ENCODE measurements at regions not wholly inside any gene's neighbourhood (a gene's known extent, or its start where the extent isn't known, plus 50 kb on each side); places are given as distances from the start of the nearest gene placed in this dataset.
"Not testable (repeated sequence)": the region's sequence is repeated elsewhere in the genome, so short reads cannot be mapped to it uniquely, and the experiment has no call there.

DNA sequence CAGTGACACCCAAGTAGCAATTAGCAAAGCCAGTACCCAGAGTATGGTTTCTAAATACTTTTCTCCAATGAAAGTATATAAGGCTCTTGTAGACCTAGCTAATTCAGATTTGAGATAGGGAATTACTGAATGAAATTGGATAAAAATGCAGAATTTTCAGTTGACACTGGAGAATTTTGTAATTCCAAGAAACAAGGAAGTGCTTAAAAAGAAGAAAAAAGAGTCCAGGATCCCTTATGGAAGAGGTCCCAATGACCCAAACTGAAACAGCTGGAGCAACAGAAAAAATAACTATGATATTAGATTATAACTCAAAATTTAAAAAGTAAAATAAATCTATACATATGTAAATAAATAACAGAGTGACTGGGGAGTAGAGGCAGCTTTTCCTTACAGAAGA lies 335.2 kb downstream of the C3orf38 start:
- Histone ChIP-seq H3K27me3 (ENCODE audit: control insufficient read depth in 3 of 3, insufficient read depth in 3 of 3, low read length in 3 of 3) (no peaks in the 10 kb centered on the region), H3K4me1 (ENCODE audit: control insufficient read depth in 3 of 3, insufficient read depth in 3 of 3, low read length in 3 of 3) (no peaks in the 10 kb centered on the region), H3K36me3 (ENCODE audit: control insufficient read depth in 3 of 3, insufficient read depth in 3 of 3, low read length in 3 of 3) (no peaks in the 10 kb centered on the region), H3K9me3 (ENCODE audit: control insufficient read depth in 3 of 3, low read length in 3 of 3) (no peaks in the 10 kb centered on the region), H3K4me3 (ENCODE audit: low read length in 3 of 3) (no peak overlapping the region), H3K27ac (ENCODE audit: low read depth, low read length) (no peak overlapping the region), H3K9ac (ENCODE audit: low read depth in 1 of 3, low read length in 3 of 3) (no peak overlapping the region)

DNA sequence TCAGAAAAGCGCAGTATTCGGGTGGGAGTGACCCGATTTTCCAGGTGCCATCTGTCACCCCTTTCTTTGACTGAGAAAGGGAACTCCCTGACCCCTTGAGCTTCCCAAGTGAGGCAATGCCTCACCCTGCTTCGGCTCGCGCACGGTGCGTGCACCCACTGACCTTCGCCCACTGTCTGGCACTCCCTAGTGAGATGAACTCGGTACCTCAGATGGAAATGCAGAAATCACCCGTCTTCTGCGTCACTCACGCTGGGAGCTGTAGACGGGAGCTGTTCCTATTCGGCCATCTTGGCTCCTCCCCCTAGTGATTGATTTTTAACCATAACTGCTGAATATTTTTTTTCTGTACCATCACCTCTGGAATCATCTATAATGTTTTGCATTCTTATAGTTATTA lies 359.1 kb downstream of the C3orf38 start:
- not testable (repeated sequence) for H3K9ac ChIP-seq (ENCODE audit: low read depth in 1 of 3, low read length in 3 of 3); H3K27ac ChIP-seq (ENCODE audit: low read depth, low read length); H3K36me3 ChIP-seq (ENCODE audit: control insufficient read depth in 3 of 3, insufficient read depth in 3 of 3, low read length in 3 of 3)

DNA sequence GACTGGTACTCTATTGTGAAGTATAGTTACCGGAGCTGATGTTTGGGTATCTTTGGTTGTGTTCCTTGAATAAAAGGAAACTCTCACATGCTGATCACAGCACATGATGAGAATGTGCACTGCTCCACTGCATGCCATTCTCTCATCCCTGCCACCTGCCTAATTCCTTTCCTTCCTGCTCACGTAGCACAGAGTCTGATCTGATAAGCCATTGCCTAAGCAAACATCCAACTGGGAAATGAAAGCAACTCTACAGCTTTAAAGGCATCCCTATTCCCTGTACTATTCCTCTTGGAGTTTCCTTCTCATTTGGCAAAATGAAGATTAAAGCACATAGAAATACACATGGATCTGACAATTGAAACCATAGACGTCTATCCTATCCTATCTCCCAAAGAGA lies 359.8 kb downstream of the C3orf38 start:
- Histone ChIP-seq H3K27me3 (ENCODE audit: control insufficient read depth in 3 of 3, insufficient read depth in 3 of 3, low read length in 3 of 3) (no peaks in the 10 kb centered on the region), H3K4me1 (ENCODE audit: control insufficient read depth in 3 of 3, insufficient read depth in 3 of 3, low read length in 3 of 3) (no peaks in the 10 kb centered on the region), H3K9me3 (ENCODE audit: control insufficient read depth in 3 of 3, low read length in 3 of 3) (no peaks in the 10 kb centered on the region), H3K4me3 (ENCODE audit: low read length in 3 of 3) (no peak overlapping the region), H3K9ac (ENCODE audit: low read depth in 1 of 3, low read length in 3 of 3) (no peak overlapping the region), H3K36me3 (ENCODE audit: control insufficient read depth in 3 of 3, insufficient read depth in 3 of 3, low read length in 3 of 3) (no peaks in the 10 kb centered on the region), H3K27ac (ENCODE audit: low read depth, low read length) (no peak overlapping the region)

More for the DNA sequence above, 359.1 kb downstream of the C3orf38 start:
- H3K4me1 ChIP-seq (ENCODE audit: control insufficient read depth in 3 of 3, insufficient read depth in 3 of 3, low read length in 3 of 3); H3K27me3 ChIP-seq (ENCODE audit: control insufficient read depth in 3 of 3, insufficient read depth in 3 of 3, low read length in 3 of 3); H3K4me3 ChIP-seq (ENCODE audit: low read length in 3 of 3); H3K9me3 ChIP-seq (ENCODE audit: control insufficient read depth in 3 of 3, low read length in 3 of 3): not testable (repeated sequence)

GRCh38 chr3:88528494-88528893 lies 378.7 kb downstream of the C3orf38 start:
- H3K4me1 ChIP-seq (ENCODE audit: control insufficient read depth in 3 of 3, insufficient read depth in 3 of 3, low read length in 3 of 3), result no peaks in the 10 kb centered on the region
- H3K27ac ChIP-seq (ENCODE audit: low read depth, low read length), result no peak overlapping the region
- no peak overlapping the region for H3K4me3 ChIP-seq (ENCODE audit: low read length in 3 of 3)
- H3K36me3 ChIP-seq (ENCODE audit: control insufficient read depth in 3 of 3, insufficient read depth in 3 of 3, low read length in 3 of 3), result no peaks in the 10 kb centered on the region
- no peaks in the 10 kb centered on the region for H3K27me3 ChIP-seq (ENCODE audit: control insufficient read depth in 3 of 3, insufficient read depth in 3 of 3, low read length in 3 of 3)
- no peaks in the 10 kb centered on the region for H3K9me3 ChIP-seq (ENCODE audit: control insufficient read depth in 3 of 3, low read length in 3 of 3)
- no peak overlapping the region for H3K9ac ChIP-seq (ENCODE audit: low read depth in 1 of 3, low read length in 3 of 3)

DNA sequence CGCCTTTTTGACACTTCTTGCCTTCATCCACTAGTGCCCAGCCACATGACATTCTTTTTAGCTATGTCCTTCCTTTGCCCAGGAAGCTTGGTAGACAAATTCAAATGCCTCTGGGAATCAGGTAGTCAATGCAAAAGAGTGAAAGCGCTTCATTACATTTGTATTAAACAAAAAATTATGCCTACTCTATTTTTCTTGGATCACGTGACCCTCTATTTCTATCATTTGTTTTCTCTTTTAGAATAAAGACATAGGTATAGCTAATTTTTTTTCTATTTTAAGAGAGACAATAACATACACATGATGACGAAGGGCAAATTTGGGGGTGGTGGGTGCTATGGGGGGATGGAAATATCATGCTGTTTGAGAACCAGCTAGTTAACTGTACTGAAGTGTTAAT lies 384.8 kb downstream of the C3orf38 start:
- no peak overlapping the region for H3K9ac ChIP-seq (ENCODE audit: low read depth in 1 of 3, low read length in 3 of 3)
- no peaks in the 10 kb centered on the region for H3K9me3 ChIP-seq (ENCODE audit: control insufficient read depth in 3 of 3, low read length in 3 of 3)
- H3K27me3 ChIP-seq (ENCODE audit: control insufficient read depth in 3 of 3, insufficient read depth in 3 of 3, low read length in 3 of 3), result no peaks in the 10 kb centered on the region
- H3K4me3 ChIP-seq (ENCODE audit: low read length in 3 of 3), result no peak overlapping the region
- no peak overlapping the region for H3K27ac ChIP-seq (ENCODE audit: low read depth, low read length)
- H3K4me1 ChIP-seq (ENCODE audit: control insufficient read depth in 3 of 3, insufficient read depth in 3 of 3, low read length in 3 of 3), result no peaks in the 10 kb centered on the region
- H3K36me3 ChIP-seq (ENCODE audit: control insufficient read depth in 3 of 3, insufficient read depth in 3 of 3, low read length in 3 of 3), result no peaks in the 10 kb centered on the region

DNA sequence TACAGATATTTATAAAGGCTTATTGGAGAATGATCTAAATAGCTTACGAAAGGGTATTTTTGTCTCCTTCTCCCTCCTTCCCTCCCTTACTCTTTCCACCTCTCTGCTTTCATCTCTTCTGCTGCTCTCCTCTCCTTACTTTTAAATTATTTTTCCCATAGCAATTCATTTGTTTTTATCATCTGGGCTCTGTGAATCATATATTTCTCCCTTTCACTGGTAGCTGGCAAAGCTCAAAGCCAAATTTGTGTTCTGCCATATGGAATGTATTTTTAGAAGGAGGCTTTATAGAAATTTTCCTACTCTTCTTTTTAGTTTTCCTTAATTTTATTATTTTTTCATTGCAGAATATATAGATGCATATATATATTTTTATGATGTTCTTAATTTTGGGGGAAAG lies 385.8 kb downstream of the C3orf38 start:
- no peak overlapping the region for H3K9ac ChIP-seq (ENCODE audit: low read depth in 1 of 3, low read length in 3 of 3)
- H3K27me3 ChIP-seq (ENCODE audit: control insufficient read depth in 3 of 3, insufficient read depth in 3 of 3, low read length in 3 of 3), result no peaks in the 10 kb centered on the region
- no peaks in the 10 kb centered on the region for H3K4me1 ChIP-seq (ENCODE audit: control insufficient read depth in 3 of 3, insufficient read depth in 3 of 3, low read length in 3 of 3)
- no peak overlapping the region for H3K27ac ChIP-seq (ENCODE audit: low read depth, low read length)
- H3K36me3 ChIP-seq (ENCODE audit: control insufficient read depth in 3 of 3, insufficient read depth in 3 of 3, low read length in 3 of 3), result no peaks in the 10 kb centered on the region
- H3K9me3 ChIP-seq (ENCODE audit: control insufficient read depth in 3 of 3, low read length in 3 of 3), result no peaks in the 10 kb centered on the region
- H3K4me3 ChIP-seq (ENCODE audit: low read length in 3 of 3), result no peak overlapping the region

DNA sequence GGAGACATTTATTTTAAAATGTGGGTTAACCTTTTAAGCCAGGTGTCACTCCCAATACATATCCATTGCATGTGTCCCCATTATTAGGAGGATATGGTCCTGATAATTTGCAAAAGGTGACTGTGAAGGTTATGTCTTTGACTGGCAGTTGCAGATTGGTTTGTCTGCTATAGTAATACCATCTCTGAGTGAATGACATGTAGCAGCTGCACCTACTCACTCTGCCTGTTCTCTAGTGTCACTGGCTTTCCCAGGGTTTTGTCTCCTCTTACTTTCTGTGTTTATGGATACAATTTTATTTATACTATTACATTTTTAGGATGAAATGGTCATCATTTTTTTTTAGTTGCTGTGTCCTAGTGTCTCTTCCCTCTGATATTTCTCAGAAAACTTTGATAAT lies 393.2 kb downstream of the C3orf38 start:
- H3K9me3 ChIP-seq (ENCODE audit: control insufficient read depth in 3 of 3, low read length in 3 of 3), result no peaks in the 10 kb centered on the region
- no peaks in the 10 kb centered on the region for H3K27me3 ChIP-seq (ENCODE audit: control insufficient read depth in 3 of 3, insufficient read depth in 3 of 3, low read length in 3 of 3)
- H3K9ac ChIP-seq (ENCODE audit: low read depth in 1 of 3, low read length in 3 of 3), result no peak overlapping the region
- no peak overlapping the region for H3K4me3 ChIP-seq (ENCODE audit: low read length in 3 of 3)
- no peak overlapping the region for H3K27ac ChIP-seq (ENCODE audit: low read depth, low read length)
- H3K36me3 ChIP-seq (ENCODE audit: control insufficient read depth in 3 of 3, insufficient read depth in 3 of 3, low read length in 3 of 3), result no peaks in the 10 kb centered on the region
- H3K4me1 ChIP-seq (ENCODE audit: control insufficient read depth in 3 of 3, insufficient read depth in 3 of 3, low read length in 3 of 3), result no peaks in the 10 kb centered on the region

DNA sequence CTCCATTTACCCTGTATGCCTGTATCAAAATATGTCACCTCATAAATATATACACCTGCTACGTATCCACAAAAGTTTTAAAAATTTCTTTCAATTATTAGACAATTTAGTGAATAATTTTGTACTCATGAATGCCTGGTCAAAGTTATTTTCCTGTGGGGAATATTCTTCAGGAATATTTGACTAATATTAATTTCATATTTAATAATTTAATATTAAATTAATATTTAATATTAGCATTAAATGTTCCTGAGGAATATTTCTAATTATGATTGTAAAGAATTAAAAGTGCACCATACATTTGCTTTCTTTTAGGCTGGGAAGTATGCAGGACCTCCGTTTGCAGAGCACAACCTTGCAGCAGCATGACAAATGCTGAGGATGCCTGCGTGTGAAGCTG lies 422.7 kb downstream of the C3orf38 start:
- Histone ChIP-seq H3K27ac (ENCODE audit: low read depth, low read length) (no peak overlapping the region), H3K9me3 (ENCODE audit: control insufficient read depth in 3 of 3, low read length in 3 of 3) (no peaks in the 10 kb centered on the region), H3K4me1 (ENCODE audit: control insufficient read depth in 3 of 3, insufficient read depth in 3 of 3, low read length in 3 of 3) (no peaks in the 10 kb centered on the region), H3K36me3 (ENCODE audit: control insufficient read depth in 3 of 3, insufficient read depth in 3 of 3, low read length in 3 of 3) (no peaks in the 10 kb centered on the region), H3K4me3 (ENCODE audit: low read length in 3 of 3) (no peak overlapping the region), H3K9ac (ENCODE audit: low read depth in 1 of 3, low read length in 3 of 3) (no peak overlapping the region), H3K27me3 (ENCODE audit: control insufficient read depth in 3 of 3, insufficient read depth in 3 of 3, low read length in 3 of 3) (no peaks in the 10 kb centered on the region)

DNA sequence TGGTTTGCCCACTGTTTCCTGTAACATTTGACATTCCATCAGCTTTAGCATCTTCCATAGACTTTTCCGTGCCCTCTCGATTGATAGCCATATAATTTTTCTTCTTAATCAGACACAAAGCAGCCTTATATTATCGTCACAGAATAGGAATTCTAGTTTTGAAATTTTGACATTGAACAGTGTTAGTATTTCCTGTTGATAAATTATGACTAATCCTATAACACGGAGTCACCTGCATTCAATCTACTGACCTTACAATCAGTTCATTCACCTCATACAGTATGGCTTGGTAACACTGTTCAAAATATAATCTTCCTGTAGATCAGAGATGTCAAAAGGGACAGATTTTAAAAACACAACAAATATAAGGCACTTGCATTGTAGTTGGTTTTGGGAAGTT lies 423.7 kb downstream of the C3orf38 start:
- Histone ChIP-seq H3K9me3 (ENCODE audit: control insufficient read depth in 3 of 3, low read length in 3 of 3) (no peaks in the 10 kb centered on the region), H3K4me1 (ENCODE audit: control insufficient read depth in 3 of 3, insufficient read depth in 3 of 3, low read length in 3 of 3) (no peaks in the 10 kb centered on the region), H3K4me3 (ENCODE audit: low read length in 3 of 3) (no peak overlapping the region)

GRCh38 chr3:88574146-88574545 lies 424.4 kb downstream of the C3orf38 start:
- H3K4me1 ChIP-seq (ENCODE audit: control insufficient read depth in 3 of 3, insufficient read depth in 3 of 3, low read length in 3 of 3), result no peaks in the 10 kb centered on the region
- H3K9ac ChIP-seq (ENCODE audit: low read depth in 1 of 3, low read length in 3 of 3), result no peak overlapping the region
- H3K36me3 ChIP-seq (ENCODE audit: control insufficient read depth in 3 of 3, insufficient read depth in 3 of 3, low read length in 3 of 3), result no peaks in the 10 kb centered on the region
- no peaks in the 10 kb centered on the region for H3K9me3 ChIP-seq (ENCODE audit: control insufficient read depth in 3 of 3, low read length in 3 of 3)
- no peak overlapping the region for H3K4me3 ChIP-seq (ENCODE audit: low read length in 3 of 3)
- H3K27me3 ChIP-seq (ENCODE audit: control insufficient read depth in 3 of 3, insufficient read depth in 3 of 3, low read length in 3 of 3), result no peaks in the 10 kb centered on the region
- H3K27ac ChIP-seq (ENCODE audit: low read depth, low read length), result no peak overlapping the region

More for the DNA sequence above, 423.7 kb downstream of the C3orf38 start:
- Histone ChIP-seq H3K27ac (ENCODE audit: low read depth, low read length) (no peak overlapping the region), H3K36me3 (ENCODE audit: control insufficient read depth in 3 of 3, insufficient read depth in 3 of 3, low read length in 3 of 3) (no peaks in the 10 kb centered on the region), H3K9ac (ENCODE audit: low read depth in 1 of 3, low read length in 3 of 3) (no peak overlapping the region), H3K27me3 (ENCODE audit: control insufficient read depth in 3 of 3, insufficient read depth in 3 of 3, low read length in 3 of 3) (no peaks in the 10 kb centered on the region)

GRCh38 chr3:88584451-88584850 lies 434.7 kb downstream of the C3orf38 start:
- H3K36me3 ChIP-seq (ENCODE audit: control insufficient read depth in 3 of 3, insufficient read depth in 3 of 3, low read length in 3 of 3), result no peaks in the 10 kb centered on the region

More at GRCh38 chr3:88584451-88584850, 434.7 kb downstream of the C3orf38 start:
- H3K9me3 ChIP-seq (ENCODE audit: control insufficient read depth in 3 of 3, low read length in 3 of 3), result no peaks in the 10 kb centered on the region
- no peak overlapping the region for H3K4me3 ChIP-seq (ENCODE audit: low read length in 3 of 3)
- H3K27me3 ChIP-seq (ENCODE audit: control insufficient read depth in 3 of 3, insufficient read depth in 3 of 3, low read length in 3 of 3), result no peaks in the 10 kb centered on the region
- no peak overlapping the region for H3K27ac ChIP-seq (ENCODE audit: low read depth, low read length)
- no peaks in the 10 kb centered on the region for H3K4me1 ChIP-seq (ENCODE audit: control insufficient read depth in 3 of 3, insufficient read depth in 3 of 3, low read length in 3 of 3)
- H3K9ac ChIP-seq (ENCODE audit: low read depth in 1 of 3, low read length in 3 of 3), result no peak overlapping the region

Measured in skeletal muscle tissue (tissue), 3 donors.